ENCODE measurements at regions not wholly inside any gene's neighbourhood (a gene's known extent, or its start where the extent isn't known, plus 50 kb on each side); places are given as distances from the start of the nearest gene placed in this dataset.

- H3K27me3 Mint-ChIP-seq (ENCODE audit: insufficient read depth, low read depth) = peaks cover 5% of the 10 kb centered on the region
- Histone ChIP-seq H3K79me2 (ENCODE audit: low read depth) (no peaks in the 10 kb centered on the region), H3K27ac (no peak overlapping the region), H3K27me3 (no peaks in the 10 kb centered on the region), H2AFZ (replicated peaks) (no peak overlapping the region), H3K9ac (no peak overlapping the region), H3K4me2 (no peak overlapping the region), H3K4me1 (peaks cover 17% of the 10 kb centered on the region), H3K36me3 (no peaks in the 10 kb centered on the region), H3F3A (ENCODE audit: low read depth) (no peaks in the 10 kb centered on the region), H4K20me1 (ENCODE audit: low read depth) (no peaks in the 10 kb centered on the region), H3K4me3 (no peak overlapping the region), H3K9me3 (ENCODE audit: low read depth) (no peaks in the 10 kb centered on the region)
- H3K27ac Mint-ChIP-seq = no peak overlapping the region
- no peak overlapping the region for H3K4me3 Mint-ChIP-seq
- no peak for DNase-seq (ENCODE audit: low spot score)
- no peaks in the 10 kb centered on the region for H3K36me3 Mint-ChIP-seq
- TF ChIP-seq CTCF (IDR thresholded peaks at IDR 0.05) = no peak
- no peak for TF ChIP-seq EZH2 (IDR thresholded peaks at IDR 0.05)
- no peak for TF ChIP-seq EZH2phosphoT487 (IDR thresholded peaks at IDR 0.05)
- peaks cover 31% of the 10 kb centered on the region for H3K4me1 Mint-ChIP-seq
- no peaks in the 10 kb centered on the region for H3K9me3 Mint-ChIP-seq
Measured at GRCh38 chr11:11035331-11035730, 177.5 kb upstream of the ZBED5 start.

GRCh38 chr11:11034476-11034875 lies 176.6 kb upstream of the ZBED5 start:
- Mint-ChIP-seq H3K9me3 (no peaks in the 10 kb centered on the region), H3K4me3 (no peak overlapping the region), H3K27ac (no peak overlapping the region), H3K36me3 (no peaks in the 10 kb centered on the region), H3K4me1 (peaks cover 24% of the 10 kb centered on the region), H3K27me3 (ENCODE audit: insufficient read depth, low read depth) (peaks cover 5% of the 10 kb centered on the region)
- H3K36me3 ChIP-seq = no peaks in the 10 kb centered on the region
- DNase-seq (ENCODE audit: low spot score) = no peak
- TF ChIP-seq EZH2phosphoT487 (IDR thresholded peaks at IDR 0.05) = no peak
- TF ChIP-seq EZH2 (IDR thresholded peaks at IDR 0.05) = no peak
- TF ChIP-seq CTCF (IDR thresholded peaks at IDR 0.05) = no peak
- H3K27ac ChIP-seq = no peak overlapping the region
- no peaks in the 10 kb centered on the region for H3K79me2 ChIP-seq (ENCODE audit: low read depth)
- no peak overlapping the region for H3K4me2 ChIP-seq
- H3K4me3 ChIP-seq = no peak overlapping the region
- H2AFZ ChIP-seq (replicated peaks) = no peak overlapping the region
- H3K27me3 ChIP-seq = no peaks in the 10 kb centered on the region
- H3K9ac ChIP-seq = no peak overlapping the region
- H3F3A ChIP-seq (ENCODE audit: low read depth) = no peaks in the 10 kb centered on the region
- H3K9me3 ChIP-seq (ENCODE audit: low read depth) = no peaks in the 10 kb centered on the region
- H4K20me1 ChIP-seq (ENCODE audit: low read depth) = no peaks in the 10 kb centered on the region
- peaks cover 14% of the 10 kb centered on the region for H3K4me1 ChIP-seq

GRCh38 chr11:11032066-11032465 lies 174.2 kb upstream of the ZBED5 start:
- Histone ChIP-seq H3K9ac (no peak overlapping the region), H4K20me1 (ENCODE audit: low read depth) (no peaks in the 10 kb centered on the region), H3K9me3 (ENCODE audit: low read depth) (no peaks in the 10 kb centered on the region), H2AFZ (replicated peaks) (no peak overlapping the region), H3K27ac (no peak overlapping the region), H3K36me3 (no peaks in the 10 kb centered on the region), H3K79me2 (ENCODE audit: low read depth) (no peaks in the 10 kb centered on the region), H3K4me3 (no peak overlapping the region), H3F3A (ENCODE audit: low read depth) (no peaks in the 10 kb centered on the region), H3K27me3 (no peaks in the 10 kb centered on the region), H3K4me2 (no peak overlapping the region), H3K4me1 (no peaks in the 10 kb centered on the region)
- no peak for DNase-seq (ENCODE audit: low spot score)
- Mint-ChIP-seq H3K27me3 (ENCODE audit: insufficient read depth, low read depth) (peaks cover 3% of the 10 kb centered on the region), H3K36me3 (no peaks in the 10 kb centered on the region), H3K9me3 (no peaks in the 10 kb centered on the region), H3K4me1 (peaks cover 7% of the 10 kb centered on the region), H3K27ac (no peak overlapping the region), H3K4me3 (no peak overlapping the region)
- no peak for TF ChIP-seq EZH2phosphoT487 (IDR thresholded peaks at IDR 0.05)
- no peak for TF ChIP-seq CTCF (IDR thresholded peaks at IDR 0.05)
- TF ChIP-seq EZH2 (IDR thresholded peaks at IDR 0.05) = no peak
